HL-60 (cell line): ENCODE measurements at regions not wholly inside any gene's neighbourhood (a gene's known extent, or its start where the extent isn't known, plus 50 kb on each side); places are given as distances from the start of the nearest gene placed in this dataset.

ENCODE experiments used
- DNase-seq, 2 experiments: peaks; one replicate each; pipeline ENCODE4 v3.0.0-alpha.2; 2010 to 2020; ENCODE audit warnings: low read depth in 1 of 2, low spot score in 1 of 2
- H3K27ac ChIP-seq: fragments of 250-450 bp; sonication (Bioruptor Pico); replicated peaks from 2 replicates; pipeline ENCODE4 v1.5.1; 2020; ENCODE audit warnings: mild to moderate bottlenecking, moderate library complexity
- H3K27me3 ChIP-seq: fragments of 250-450 bp; sonication (Bioruptor Pico); 2 replicates; pipeline ENCODE4 v1.5.1; 2021; ENCODE audit warnings: mild to moderate bottlenecking, moderate library complexity; ENCODE audit not compliant: insufficient read depth, poor library complexity, severe bottlenecking
- H3K4me3 ChIP-seq: replicated peaks from 2 replicates; pipeline ENCODE4 v1.5.1; 2011; ENCODE audit warnings: mild to moderate bottlenecking, control low read depth, low read length; ENCODE audit not compliant: insufficient read depth
- GABPA ChIP-seq: IDR thresholded peaks from 2 replicates; pipeline ENCODE4 v1.6.1; 2012; ENCODE audit warnings: low read depth
- POLR2AphosphoS5 ChIP-seq: IDR thresholded peaks from 2 replicates; pipeline ENCODE4 v1.6.1; 2012; ENCODE audit warnings: low read depth
- SPI1 ChIP-seq: IDR thresholded peaks from 2 replicates; pipeline ENCODE4 v1.6.1; 2012; ENCODE audit warnings: low read depth, mild to moderate bottlenecking, borderline replicate concordance
- TF ChIP-seq, protein P1 (sequence below): IDR thresholded peaks from 2 replicates; pipeline ENCODE4 v1.6.1; 2012; ENCODE audit warnings: low read depth; ENCODE audit not compliant: insufficient replicate concordance
- TF ChIP-seq, protein P2 (sequence below): IDR thresholded peaks from one replicate; pipeline ENCODE4 v1.5.1; 2011; ENCODE audit warnings: low read length, control low read depth, inconsistent platforms; ENCODE audit not compliant: insufficient read depth

DNA sequence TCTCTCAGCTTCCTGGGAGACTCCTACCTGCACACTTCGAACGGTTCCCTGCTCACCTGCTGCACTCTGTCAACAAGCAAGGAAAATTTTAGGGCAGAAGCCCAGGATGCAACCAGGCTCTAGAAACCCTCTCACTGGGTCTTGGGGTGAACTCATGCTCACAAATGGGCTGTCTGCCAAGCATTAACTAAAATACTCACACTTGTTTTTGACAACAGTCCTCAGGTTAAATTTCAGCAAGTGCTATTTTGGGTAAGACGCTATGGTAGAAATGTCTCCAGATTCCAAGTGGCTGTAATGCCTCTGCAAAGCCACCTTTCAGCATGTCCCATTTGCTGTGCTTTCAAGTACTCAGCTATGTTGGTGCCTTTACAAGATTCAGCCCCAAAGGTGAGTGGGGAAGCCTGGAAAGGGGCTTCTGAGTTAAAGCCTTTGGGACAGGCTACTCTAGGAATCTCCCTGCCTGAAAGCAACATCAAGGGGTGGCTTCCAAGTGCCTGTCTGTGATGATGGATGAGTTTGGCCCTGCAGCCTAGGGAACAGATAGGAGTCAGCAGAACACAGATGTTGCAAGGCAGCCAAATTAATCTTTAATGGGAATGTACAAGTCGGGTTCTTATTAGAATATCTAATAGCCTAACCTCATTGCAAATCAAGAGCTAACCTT is 211.9 kb upstream of the SPAG17 start:
- no peak overlapping the region for H3K4me3 ChIP-seq
- TF ChIP-seq GABPA (no peak), POLR2AphosphoS5 (no peak), SPI1 (no peak)
- TF ChIP-seq, protein P1, sequence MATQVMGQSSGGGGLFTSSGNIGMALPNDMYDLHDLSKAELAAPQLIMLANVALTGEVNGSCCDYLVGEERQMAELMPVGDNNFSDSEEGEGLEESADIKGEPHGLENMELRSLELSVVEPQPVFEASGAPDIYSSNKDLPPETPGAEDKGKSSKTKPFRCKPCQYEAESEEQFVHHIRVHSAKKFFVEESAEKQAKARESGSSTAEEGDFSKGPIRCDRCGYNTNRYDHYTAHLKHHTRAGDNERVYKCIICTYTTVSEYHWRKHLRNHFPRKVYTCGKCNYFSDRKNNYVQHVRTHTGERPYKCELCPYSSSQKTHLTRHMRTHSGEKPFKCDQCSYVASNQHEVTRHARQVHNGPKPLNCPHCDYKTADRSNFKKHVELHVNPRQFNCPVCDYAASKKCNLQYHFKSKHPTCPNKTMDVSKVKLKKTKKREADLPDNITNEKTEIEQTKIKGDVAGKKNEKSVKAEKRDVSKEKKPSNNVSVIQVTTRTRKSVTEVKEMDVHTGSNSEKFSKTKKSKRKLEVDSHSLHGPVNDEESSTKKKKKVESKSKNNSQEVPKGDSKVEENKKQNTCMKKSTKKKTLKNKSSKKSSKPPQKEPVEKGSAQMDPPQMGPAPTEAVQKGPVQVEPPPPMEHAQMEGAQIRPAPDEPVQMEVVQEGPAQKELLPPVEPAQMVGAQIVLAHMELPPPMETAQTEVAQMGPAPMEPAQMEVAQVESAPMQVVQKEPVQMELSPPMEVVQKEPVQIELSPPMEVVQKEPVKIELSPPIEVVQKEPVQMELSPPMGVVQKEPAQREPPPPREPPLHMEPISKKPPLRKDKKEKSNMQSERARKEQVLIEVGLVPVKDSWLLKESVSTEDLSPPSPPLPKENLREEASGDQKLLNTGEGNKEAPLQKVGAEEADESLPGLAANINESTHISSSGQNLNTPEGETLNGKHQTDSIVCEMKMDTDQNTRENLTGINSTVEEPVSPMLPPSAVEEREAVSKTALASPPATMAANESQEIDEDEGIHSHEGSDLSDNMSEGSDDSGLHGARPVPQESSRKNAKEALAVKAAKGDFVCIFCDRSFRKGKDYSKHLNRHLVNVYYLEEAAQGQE, result no peak
- TF ChIP-seq, protein P2, sequence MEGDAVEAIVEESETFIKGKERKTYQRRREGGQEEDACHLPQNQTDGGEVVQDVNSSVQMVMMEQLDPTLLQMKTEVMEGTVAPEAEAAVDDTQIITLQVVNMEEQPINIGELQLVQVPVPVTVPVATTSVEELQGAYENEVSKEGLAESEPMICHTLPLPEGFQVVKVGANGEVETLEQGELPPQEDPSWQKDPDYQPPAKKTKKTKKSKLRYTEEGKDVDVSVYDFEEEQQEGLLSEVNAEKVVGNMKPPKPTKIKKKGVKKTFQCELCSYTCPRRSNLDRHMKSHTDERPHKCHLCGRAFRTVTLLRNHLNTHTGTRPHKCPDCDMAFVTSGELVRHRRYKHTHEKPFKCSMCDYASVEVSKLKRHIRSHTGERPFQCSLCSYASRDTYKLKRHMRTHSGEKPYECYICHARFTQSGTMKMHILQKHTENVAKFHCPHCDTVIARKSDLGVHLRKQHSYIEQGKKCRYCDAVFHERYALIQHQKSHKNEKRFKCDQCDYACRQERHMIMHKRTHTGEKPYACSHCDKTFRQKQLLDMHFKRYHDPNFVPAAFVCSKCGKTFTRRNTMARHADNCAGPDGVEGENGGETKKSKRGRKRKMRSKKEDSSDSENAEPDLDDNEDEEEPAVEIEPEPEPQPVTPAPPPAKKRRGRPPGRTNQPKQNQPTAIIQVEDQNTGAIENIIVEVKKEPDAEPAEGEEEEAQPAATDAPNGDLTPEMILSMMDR, result no peak
- no peak for DNase-seq

DNA sequence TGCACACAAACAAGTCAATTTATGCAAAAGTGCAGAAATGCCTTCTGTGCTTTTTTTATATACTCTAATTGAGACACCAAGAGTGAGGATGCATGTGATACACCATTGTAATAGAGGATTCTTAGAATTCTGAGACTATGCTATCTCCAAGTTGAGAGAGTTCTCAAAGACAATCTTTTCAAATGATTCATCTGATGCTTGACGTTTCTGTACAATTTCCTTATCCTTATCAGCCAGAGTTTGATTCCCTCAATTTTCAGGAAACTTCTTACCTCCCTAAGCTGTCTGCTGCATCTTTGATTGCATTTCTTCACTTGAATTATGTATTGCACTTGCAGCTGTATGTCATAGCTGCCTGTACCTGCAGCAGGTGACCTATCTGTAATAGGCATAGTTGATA is 211.3 kb upstream of the SPAG17 start:
- DNase-seq, result no peak
- H3K27ac ChIP-seq, result no peak overlapping the region
- no peak for TF ChIP-seq POLR2AphosphoS5
- TF ChIP-seq SPI1, result no peak
- no peak for TF ChIP-seq GABPA
- TF ChIP-seq, protein P2, result no peak
- TF ChIP-seq, protein P1, result no peak
- H3K27me3 ChIP-seq, result no peaks in the 10 kb centered on the region
- no peak overlapping the region for H3K4me3 ChIP-seq

More for the DNA sequence above, 211.9 kb upstream of the SPAG17 start:
- Histone ChIP-seq H3K27me3 (no peaks in the 10 kb centered on the region), H3K27ac (no peak overlapping the region)

DNA sequence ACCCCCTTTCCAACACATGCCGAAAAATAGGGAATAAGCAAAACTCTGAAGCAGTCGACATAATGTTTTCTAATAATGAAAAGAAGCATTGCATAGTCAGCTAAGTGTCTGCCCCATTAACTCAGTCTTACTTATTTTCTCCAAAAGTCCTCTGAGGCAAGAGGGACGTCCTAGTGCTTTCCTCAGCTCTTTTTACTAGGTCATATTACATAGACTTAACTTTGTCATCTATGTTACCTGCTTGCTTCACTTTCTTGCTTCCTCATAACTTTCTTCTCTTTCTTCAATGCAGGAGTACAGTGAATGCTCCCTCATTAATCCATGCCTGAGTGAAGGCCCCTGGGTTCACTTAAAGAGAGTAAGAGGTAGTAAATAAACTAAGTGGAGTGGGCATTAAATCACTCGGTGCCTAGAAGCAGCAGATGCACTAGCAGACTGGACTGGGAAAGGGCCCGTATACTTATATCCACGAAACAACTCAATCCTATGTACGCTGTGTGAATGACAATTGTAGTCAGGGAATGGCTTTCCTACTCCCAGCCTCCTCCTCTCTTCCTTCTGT is 210.5 kb upstream of the SPAG17 start:
- Histone ChIP-seq H3K27me3 (no peaks in the 10 kb centered on the region), H3K4me3 (no peak overlapping the region), H3K27ac (no peak overlapping the region)
- TF ChIP-seq POLR2AphosphoS5 (no peak), GABPA (no peak)
- TF ChIP-seq, protein P1, result no peak
- DNase-seq, result no peak
